ENCODE measurements at regions not wholly inside any gene's neighbourhood (a gene's known extent, or its start where the extent isn't known, plus 50 kb on each side); places are given as distances from the start of the nearest gene placed in this dataset.

DNA sequence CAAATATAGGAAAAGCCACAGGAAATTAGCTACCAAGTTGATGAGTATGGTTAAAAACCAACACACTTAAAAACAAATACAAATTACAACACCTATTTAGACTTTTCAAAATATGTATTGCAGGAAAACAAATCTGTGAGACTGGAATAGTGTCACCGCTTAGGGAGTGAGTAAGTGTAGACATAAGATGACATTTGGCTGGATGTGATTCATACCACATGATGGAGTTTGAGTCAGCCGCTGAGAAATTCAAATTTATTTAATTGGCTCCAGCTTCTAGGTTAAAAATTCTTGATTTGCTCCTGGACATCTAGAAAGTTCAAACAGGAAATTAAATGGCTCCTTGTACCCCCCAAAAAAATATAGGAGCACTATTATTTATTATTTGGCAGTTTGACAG is 531.7 kb downstream of the SLITRK1 start:
- TF ChIP-seq CTCF (IDR thresholded peaks at IDR 0.05): no peak
- intact Hi-C loops (cut with DNase I): no loop called here
- Histone ChIP-seq H3K9ac (ENCODE audit: low read depth in 2 of 2, low read length in 2 of 2) (no peak overlapping the region), H3K27ac (no peak overlapping the region), H3K27me3 (no peaks in the 10 kb centered on the region), H3K36me3 (no peaks in the 10 kb centered on the region), H3K9me3 (no peaks in the 10 kb centered on the region), H3K4me3 (no peak overlapping the region), H3K4me1 (no peaks in the 10 kb centered on the region)
- no peak for DNase-seq

GRCh38 chr13:83344518-83344917 is 537.8 kb downstream of the SLITRK1 start:
- TF ChIP-seq CTCF (IDR thresholded peaks at IDR 0.05): no peak
- H3K9me3 ChIP-seq: peaks cover 3% of the 10 kb centered on the region
- no peaks in the 10 kb centered on the region for H3K36me3 ChIP-seq
- no peak overlapping the region for H3K4me3 ChIP-seq
- no peak overlapping the region for H3K9ac ChIP-seq (ENCODE audit: low read depth in 2 of 2, low read length in 2 of 2)
- intact Hi-C loops (cut with DNase I): no loop called here
- H3K27ac ChIP-seq: no peak overlapping the region
- no peaks in the 10 kb centered on the region for H3K27me3 ChIP-seq
- no peak for DNase-seq
- H3K4me1 ChIP-seq: no peaks in the 10 kb centered on the region

DNA sequence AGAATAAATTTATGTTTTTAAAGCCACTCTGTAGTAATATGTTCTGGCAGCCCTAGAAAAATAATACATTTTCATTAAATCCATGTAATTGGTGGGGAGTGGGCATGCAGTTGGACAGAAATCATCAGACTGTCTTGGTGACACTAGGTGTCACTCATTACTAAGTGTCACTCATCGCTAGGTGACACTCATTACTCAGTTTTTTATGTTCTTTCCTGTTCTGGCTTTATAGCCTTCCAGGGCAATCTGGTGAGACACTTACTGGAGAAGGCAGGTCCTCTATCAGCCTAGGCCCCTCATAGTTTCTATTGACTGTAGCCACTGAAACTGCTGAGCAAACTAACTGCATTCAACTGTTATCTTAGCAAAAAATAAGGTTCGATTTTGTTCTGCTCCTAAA is 542.1 kb downstream of the SLITRK1 start:
- no peak for DNase-seq
- H3K4me3 ChIP-seq: no peak overlapping the region
- H3K4me1 ChIP-seq: no peaks in the 10 kb centered on the region
- H3K9ac ChIP-seq (ENCODE audit: low read depth in 2 of 2, low read length in 2 of 2): no peak overlapping the region
- H3K9me3 ChIP-seq: peaks cover 3% of the 10 kb centered on the region
- TF ChIP-seq CTCF (IDR thresholded peaks at IDR 0.05): no peak
- H3K27me3 ChIP-seq: no peaks in the 10 kb centered on the region
- intact Hi-C loops (cut with DNase I): no loop called here
- no peak overlapping the region for H3K27ac ChIP-seq
- H3K36me3 ChIP-seq: no peaks in the 10 kb centered on the region

GRCh38 chr13:83333614-83334388 is 548.5 kb downstream of the SLITRK1 start:
- TF ChIP-seq CTCF (IDR thresholded peaks at IDR 0.05): no peak
- no peak for DNase-seq
- Histone ChIP-seq H3K4me3 (no peak overlapping the region), H3K9ac (ENCODE audit: low read depth in 2 of 2, low read length in 2 of 2) (no peak overlapping the region), H3K27me3 (no peaks in the 10 kb centered on the region), H3K36me3 (no peaks in the 10 kb centered on the region), H3K4me1 (no peaks in the 10 kb centered on the region), H3K9me3 (no peaks in the 10 kb centered on the region), H3K27ac (no peak overlapping the region)
- intact Hi-C loops (cut with DNase I): no loop called here

- no peaks in the 10 kb centered on the region for H3K36me3 ChIP-seq
- no peak overlapping the region for H3K9ac ChIP-seq (ENCODE audit: low read depth in 2 of 2, low read length in 2 of 2)
- H3K9me3 ChIP-seq: no peaks in the 10 kb centered on the region
- H3K4me1 ChIP-seq: no peaks in the 10 kb centered on the region
- no peak overlapping the region for H3K4me3 ChIP-seq
- no peak overlapping the region for H3K27ac ChIP-seq
- no peaks in the 10 kb centered on the region for H3K27me3 ChIP-seq
- intact Hi-C loops (cut with DNase I): no loop called here
- DNase-seq: no peak
- no peak for TF ChIP-seq CTCF (IDR thresholded peaks at IDR 0.05)
Measured at GRCh38 chr13:83332751-83333150, 549.5 kb downstream of the SLITRK1 start.

All from colonic mucosa (tissue), 4 donors.